DOHH2 (cell line): ENCODE measurements at regions not wholly inside any gene's neighbourhood (a gene's known extent, or its start where the extent isn't known, plus 50 kb on each side); places are given as distances from the start of the nearest gene placed in this dataset.

Experiments
- H3F3A ChIP-seq: fragments of 200-600 bp; sonication (generic), shearing (Covaris generic); 2 replicates; pipeline ENCODE4 v1.6.0; 2016; ENCODE audit warnings: antibody characterized with exemption, mild to moderate bottlenecking; ENCODE audit not compliant: control insufficient read depth, insufficient read depth
- H3K27ac ChIP-seq: fragments of 200-600 bp; sonication (generic); 2 replicates; pipeline ENCODE4 v1.5.1; 2014; ENCODE audit warnings: low read depth, mild to moderate bottlenecking, low read length, moderate library complexity
- H3K27me3 ChIP-seq: fragments of 200-600 bp; sonication (generic); 2 replicates; pipeline ENCODE4 v1.6.1; 2014; ENCODE audit warnings: mild to moderate bottlenecking, low read length, mixed read lengths; ENCODE audit not compliant: control insufficient read depth
- H3K36me3 ChIP-seq: fragments of 200-600 bp; sonication (generic); 2 replicates; pipeline ENCODE4 v1.6.1; 2014; ENCODE audit warnings: mild to moderate bottlenecking, low read length, moderate library complexity, mixed read lengths; ENCODE audit not compliant: control insufficient read depth
- H3K4me1 ChIP-seq: fragments of 200-600 bp; sonication (generic); 2 replicates; pipeline ENCODE4 v1.6.1; 2014; ENCODE audit warnings: mild to moderate bottlenecking, low read length, mixed read lengths; ENCODE audit not compliant: control insufficient read depth
- H3K4me2 ChIP-seq: fragments of 200-600 bp; sonication (generic); 2 replicates; pipeline ENCODE4 v1.6.0; 2014; ENCODE audit warnings: mild to moderate bottlenecking, low read length, moderate library complexity
- H3K4me3 ChIP-seq: fragments of 200-600 bp; sonication (generic); 2 replicates; pipeline ENCODE4 v1.5.1; 2014; ENCODE audit warnings: mild to moderate bottlenecking, low read length, mixed read lengths
- H3K79me2 ChIP-seq: fragments of 200-600 bp; sonication (generic); 2 replicates; pipeline ENCODE4 v1.6.1; 2014; ENCODE audit warnings: mild to moderate bottlenecking, low read length, mixed read lengths; ENCODE audit not compliant: control insufficient read depth
- H3K9me2 ChIP-seq: fragments of 200-600 bp; sonication (generic); replicated peaks from 2 replicates; pipeline ENCODE4 v1.6.1; 2014; ENCODE audit warnings: mild to moderate bottlenecking, low read length, mixed read lengths; ENCODE audit not compliant: control insufficient read depth
- H3K9me3 ChIP-seq: fragments of 200-600 bp; sonication (generic); 2 replicates; pipeline ENCODE4 v1.6.1; 2014; ENCODE audit warnings: antibody characterized with exemption, low read length, mixed read lengths; ENCODE audit not compliant: control insufficient read depth, insufficient read depth
- H4K20me1 ChIP-seq: fragments of 200-600 bp; sonication (generic); 2 replicates; pipeline ENCODE4 v1.6.0; 2014; ENCODE audit warnings: low read depth, mild to moderate bottlenecking, antibody characterized with exemption, low read length, moderate library complexity; ENCODE audit not compliant: control insufficient read depth, insufficient read depth
- CTCF ChIP-seq: fragments of 200-600 bp; sonication (generic); IDR thresholded peaks from one replicate; pipeline ENCODE4 v1.5.1; 2014; ENCODE audit warnings: antibody characterized with exemption, mild to moderate bottlenecking, low read depth, low read length; ENCODE audit not compliant: poor library complexity, severe bottlenecking
- EZH2phosphoT487 ChIP-seq: fragments of 200-600 bp; sonication (generic); IDR thresholded peaks from 2 replicates; pipeline ENCODE4 v1.6.1; 2017; ENCODE audit warnings: borderline replicate concordance, mild to moderate bottlenecking, antibody characterized with exemption, low read length, moderate library complexity, mixed read lengths

- Histone ChIP-seq H3K27me3 (no peaks in the 10 kb centered on the region), H3K9me3 (no peaks in the 10 kb centered on the region), H3K4me3 (no peak overlapping the region), H3F3A (no peaks in the 10 kb centered on the region), H4K20me1 (no peaks in the 10 kb centered on the region), H3K36me3 (no peaks in the 10 kb centered on the region), H3K9me2 (no peaks in the 10 kb centered on the region), H3K4me1 (no peaks in the 10 kb centered on the region), H3K27ac (no peak overlapping the region), H3K79me2 (no peaks in the 10 kb centered on the region), H3K4me2 (no peak overlapping the region)
- TF ChIP-seq CTCF (no peak), EZH2phosphoT487 (no peak)
Observed at GRCh38 chr1:18009478-18009961, 98.1 kb upstream of the IGSF21 start.

- Histone ChIP-seq H3K4me1 (no peaks in the 10 kb centered on the region), H3K79me2 (no peaks in the 10 kb centered on the region)
- no peak for TF ChIP-seq CTCF
- TF ChIP-seq EZH2phosphoT487 = no peak
Observed at GRCh38 chr1:18010408-18010807, 97.2 kb upstream of the IGSF21 start.

GRCh38 chr1:18010945-18011344 is 96.7 kb upstream of the IGSF21 start:
- H3K9me3 ChIP-seq = no peaks in the 10 kb centered on the region

More at GRCh38 chr1:18010408-18010807, 97.2 kb upstream of the IGSF21 start:
- Histone ChIP-seq H3K4me3 (no peak overlapping the region), H3K36me3 (no peaks in the 10 kb centered on the region), H3K27ac (no peak overlapping the region), H3F3A (no peaks in the 10 kb centered on the region), H4K20me1 (no peaks in the 10 kb centered on the region), H3K9me2 (no peaks in the 10 kb centered on the region), H3K4me2 (no peak overlapping the region), H3K9me3 (no peaks in the 10 kb centered on the region), H3K27me3 (no peaks in the 10 kb centered on the region)

More at GRCh38 chr1:18010945-18011344, 96.7 kb upstream of the IGSF21 start:
- TF ChIP-seq EZH2phosphoT487 (no peak), CTCF (no peak)
- H3K36me3 ChIP-seq = no peaks in the 10 kb centered on the region
- H3K79me2 ChIP-seq = no peaks in the 10 kb centered on the region
- H3F3A ChIP-seq = no peaks in the 10 kb centered on the region
- H3K27me3 ChIP-seq = no peaks in the 10 kb centered on the region
- H3K4me3 ChIP-seq = no peak overlapping the region
- H3K9me2 ChIP-seq = no peaks in the 10 kb centered on the region
- no peak overlapping the region for H3K4me2 ChIP-seq
- H3K4me1 ChIP-seq = no peaks in the 10 kb centered on the region
- no peak overlapping the region for H3K27ac ChIP-seq
- H4K20me1 ChIP-seq = no peaks in the 10 kb centered on the region
